ENCODE measurements at regions not wholly inside any gene's neighbourhood (a gene's known extent, or its start where the extent isn't known, plus 50 kb on each side); places are given as distances from the start of the nearest gene placed in this dataset.

GRCh38 chr13:73387318-73387717 is 328.5 kb downstream of the KLF5 start:
- intact Hi-C loops (cut with DNase I): no loop called here
- Histone ChIP-seq H3K27me3 (ENCODE audit: control insufficient read depth, insufficient read depth) (no peaks in the 10 kb centered on the region), H3K4me3 (ENCODE audit: low read length) (no peak overlapping the region), H3K9me3 (ENCODE audit: control insufficient read depth, low read length) (no peaks in the 10 kb centered on the region), H3K27ac (ENCODE audit: low read length) (no peak overlapping the region), H3K4me1 (ENCODE audit: control insufficient read depth, insufficient read depth, low read length) (no peaks in the 10 kb centered on the region)
- no peak for DNase-seq
- ATAC-seq: no peak
- 89% methylated on average over 6 of the region's 6 CpGs for whole genome bisulfite sequencing

GRCh38 chr13:73385848-73386247 is 327.0 kb downstream of the KLF5 start:
- Histone ChIP-seq H3K4me3 (ENCODE audit: low read length) (no peak overlapping the region), H3K27me3 (ENCODE audit: control insufficient read depth, insufficient read depth) (no peaks in the 10 kb centered on the region), H3K27ac (ENCODE audit: low read length) (no peak overlapping the region), H3K9me3 (ENCODE audit: control insufficient read depth, low read length) (no peaks in the 10 kb centered on the region), H3K4me1 (ENCODE audit: control insufficient read depth, insufficient read depth, low read length) (no peaks in the 10 kb centered on the region)
- intact Hi-C loops (cut with DNase I): no loop called here
- ATAC-seq: no peak
- no peak for DNase-seq

GRCh38 chr13:73372666-73373627 is 314.1 kb downstream of the KLF5 start:
- intact Hi-C loops (cut with DNase I): no loop called here

GRCh38 chr13:73370066-73370465 is 311.3 kb downstream of the KLF5 start:
- Histone ChIP-seq H3K4me3 (ENCODE audit: low read length) (no peak overlapping the region), H3K27me3 (ENCODE audit: control insufficient read depth, insufficient read depth) (no peaks in the 10 kb centered on the region), H3K27ac (ENCODE audit: low read length) (no peak overlapping the region), H3K4me1 (ENCODE audit: control insufficient read depth, insufficient read depth, low read length) (no peaks in the 10 kb centered on the region), H3K9me3 (ENCODE audit: control insufficient read depth, low read length) (no peaks in the 10 kb centered on the region)
- DNase-seq (no peak), ATAC-seq (no peak)
- WGBS: 87% methylated on average over 3 of the region's 3 CpGs
- intact Hi-C loops (cut with DNase I): no loop called here

More at GRCh38 chr13:73372666-73373627, 314.1 kb downstream of the KLF5 start:
- Histone ChIP-seq H3K4me3 (ENCODE audit: low read length) (no peak overlapping the region), H3K27me3 (ENCODE audit: control insufficient read depth, insufficient read depth) (no peaks in the 10 kb centered on the region), H3K27ac (ENCODE audit: low read length) (no peak overlapping the region), H3K9me3 (ENCODE audit: control insufficient read depth, low read length) (no peaks in the 10 kb centered on the region), H3K4me1 (ENCODE audit: control insufficient read depth, insufficient read depth, low read length) (no peaks in the 10 kb centered on the region)
- WGBS: 77% methylated on average over 5 of the region's 5 CpGs
- ATAC-seq (no peak), DNase-seq (no peak)

DNA sequence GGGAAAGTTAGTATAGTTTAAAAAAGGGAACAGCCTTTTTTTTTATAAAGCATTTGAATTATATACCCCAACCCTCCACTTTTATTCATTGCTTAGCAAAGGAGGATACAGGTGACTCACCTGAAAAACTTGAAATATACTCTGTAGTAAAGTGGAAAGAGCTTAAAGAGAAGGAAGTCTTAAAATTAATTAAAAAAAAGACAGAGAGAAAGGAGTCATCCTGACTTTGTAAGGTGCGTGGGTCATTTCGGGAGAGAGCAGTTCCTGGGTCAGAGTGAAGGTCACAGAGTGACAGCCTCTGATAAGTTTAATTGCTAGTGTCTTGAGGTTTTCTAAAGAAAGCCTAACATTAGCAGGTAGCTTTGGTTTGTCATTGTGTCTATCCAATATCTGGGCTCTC is 310.3 kb downstream of the KLF5 start:
- Histone ChIP-seq H3K27ac (ENCODE audit: low read length) (no peak overlapping the region), H3K4me1 (ENCODE audit: control insufficient read depth, insufficient read depth, low read length) (no peaks in the 10 kb centered on the region), H3K4me3 (ENCODE audit: low read length) (no peak overlapping the region), H3K9me3 (ENCODE audit: control insufficient read depth, low read length) (no peaks in the 10 kb centered on the region), H3K27me3 (ENCODE audit: control insufficient read depth, insufficient read depth) (no peaks in the 10 kb centered on the region)
- 54% methylated on average over 2 of the region's 2 CpGs for WGBS
- no peak for DNase-seq
- intact Hi-C loops (cut with DNase I): no loop called here
- no peak for ATAC-seq

GRCh38 chr13:73368608-73369007 is 309.8 kb downstream of the KLF5 start:
- DNase-seq (no peak), ATAC-seq (no peak)
- Histone ChIP-seq H3K27me3 (ENCODE audit: control insufficient read depth, insufficient read depth) (no peaks in the 10 kb centered on the region), H3K4me3 (ENCODE audit: low read length) (no peak overlapping the region), H3K27ac (ENCODE audit: low read length) (no peak overlapping the region), H3K4me1 (ENCODE audit: control insufficient read depth, insufficient read depth, low read length) (no peaks in the 10 kb centered on the region), H3K9me3 (ENCODE audit: control insufficient read depth, low read length) (no peaks in the 10 kb centered on the region)
- intact Hi-C loops (cut with DNase I): no loop called here
- 74% methylated on average over 5 of the region's 5 CpGs for WGBS

GRCh38 chr13:73367886-73368285 is 309.1 kb downstream of the KLF5 start:
- Histone ChIP-seq H3K9me3 (ENCODE audit: control insufficient read depth, low read length) (no peaks in the 10 kb centered on the region), H3K27me3 (ENCODE audit: control insufficient read depth, insufficient read depth) (no peaks in the 10 kb centered on the region), H3K27ac (ENCODE audit: low read length) (no peak overlapping the region), H3K4me1 (ENCODE audit: control insufficient read depth, insufficient read depth, low read length) (no peaks in the 10 kb centered on the region), H3K4me3 (ENCODE audit: low read length) (no peak overlapping the region)
- DNase-seq (no peak), ATAC-seq (no peak)
- 79% methylated on average over 5 of the region's 5 CpGs for WGBS
- intact Hi-C loops (cut with DNase I): no loop called here

- H3K9me3 ChIP-seq (ENCODE audit: control insufficient read depth, low read length): no peaks in the 10 kb centered on the region
- ATAC-seq (no peak), DNase-seq (no peak)
- no peaks in the 10 kb centered on the region for H3K4me1 ChIP-seq (ENCODE audit: control insufficient read depth, insufficient read depth, low read length)
- intact Hi-C loops (cut with DNase I): no loop called here
- WGBS: 78% methylated on average over 3 of the region's 3 CpGs
- no peaks in the 10 kb centered on the region for H3K27me3 ChIP-seq (ENCODE audit: control insufficient read depth, insufficient read depth)
- H3K27ac ChIP-seq (ENCODE audit: low read length): no peak overlapping the region
- H3K4me3 ChIP-seq (ENCODE audit: low read length): no peak overlapping the region
Observed at GRCh38 chr13:73366241-73366640, 307.4 kb downstream of the KLF5 start.

- intact Hi-C loops (cut with DNase I): no loop called here
- Histone ChIP-seq H3K27ac (ENCODE audit: low read length) (no peak overlapping the region), H3K9me3 (ENCODE audit: control insufficient read depth, low read length) (no peaks in the 10 kb centered on the region), H3K27me3 (ENCODE audit: control insufficient read depth, insufficient read depth) (no peaks in the 10 kb centered on the region), H3K4me3 (ENCODE audit: low read length) (no peak overlapping the region), H3K4me1 (ENCODE audit: control insufficient read depth, insufficient read depth, low read length) (no peaks in the 10 kb centered on the region)
- WGBS: 83% methylated on average over 4 of the region's 4 CpGs
- DNase-seq (no peak), ATAC-seq (no peak)
Observed at GRCh38 chr13:73365681-73366080, 306.9 kb downstream of the KLF5 start.

- intact Hi-C loops (cut with DNase I): no loop called here
- DNase-seq: no peak
- ATAC-seq: no peak
- no peaks in the 10 kb centered on the region for H3K27me3 ChIP-seq (ENCODE audit: control insufficient read depth, insufficient read depth)
- 56% methylated on average over 3 of the region's 3 CpGs for WGBS
- H3K4me1 ChIP-seq (ENCODE audit: control insufficient read depth, insufficient read depth, low read length): no peaks in the 10 kb centered on the region
- H3K9me3 ChIP-seq (ENCODE audit: control insufficient read depth, low read length): no peaks in the 10 kb centered on the region
- H3K4me3 ChIP-seq (ENCODE audit: low read length): no peak overlapping the region
- no peak overlapping the region for H3K27ac ChIP-seq (ENCODE audit: low read length)
Observed at GRCh38 chr13:73365252-73365651, 306.4 kb downstream of the KLF5 start.

- intact Hi-C loops (cut with DNase I): no loop called here
- Histone ChIP-seq H3K9me3 (ENCODE audit: control insufficient read depth, low read length) (no peaks in the 10 kb centered on the region), H3K27me3 (ENCODE audit: control insufficient read depth, insufficient read depth) (no peaks in the 10 kb centered on the region), H3K27ac (ENCODE audit: low read length) (no peak overlapping the region), H3K4me1 (ENCODE audit: control insufficient read depth, insufficient read depth, low read length) (no peaks in the 10 kb centered on the region), H3K4me3 (ENCODE audit: low read length) (no peak overlapping the region)
- no peak for ATAC-seq
- no peak for DNase-seq
- 52% methylated on average over 3 of the region's 3 CpGs for WGBS
Observed at GRCh38 chr13:73364736-73365135, 305.9 kb downstream of the KLF5 start.

Measured in right cardiac atrium (tissue), 5 donors.